ENCODE measurements at regions not wholly inside any gene's neighbourhood (a gene's known extent, or its start where the extent isn't known, plus 50 kb on each side); places are given as distances from the start of the nearest gene placed in this dataset.

GRCh38 chr9:28050941-28051340, 477.7 kb upstream of the C9orf72 start:
- H3K4me3 Mint-ChIP-seq, result no peak overlapping the region
- no peak for DNase-seq
- no peak overlapping the region for H3K27ac Mint-ChIP-seq
- H3K36me3 Mint-ChIP-seq (ENCODE audit: low read depth), result no peaks in the 10 kb centered on the region
- no peaks in the 10 kb centered on the region for H3K9me3 Mint-ChIP-seq
- H3K27me3 Mint-ChIP-seq, result no peaks in the 10 kb centered on the region
- H3K4me1 Mint-ChIP-seq (ENCODE audit: low read depth), result no peaks in the 10 kb centered on the region

- Mint-ChIP-seq H3K36me3 (ENCODE audit: low read depth) (no peaks in the 10 kb centered on the region), H3K9me3 (no peaks in the 10 kb centered on the region), H3K27ac (no peak overlapping the region), H3K27me3 (no peaks in the 10 kb centered on the region), H3K4me3 (no peak overlapping the region), H3K4me1 (ENCODE audit: low read depth) (no peaks in the 10 kb centered on the region)
- DNase-seq, result no peak
Measured at GRCh38 chr9:28051559-28052503, 478.6 kb upstream of the C9orf72 start.

GRCh38 chr9:28053096-28053777, 480.0 kb upstream of the C9orf72 start:
- Mint-ChIP-seq H3K27ac (no peak overlapping the region), H3K4me1 (ENCODE audit: low read depth) (no peaks in the 10 kb centered on the region), H3K36me3 (ENCODE audit: low read depth) (no peaks in the 10 kb centered on the region), H3K27me3 (no peaks in the 10 kb centered on the region), H3K4me3 (no peak overlapping the region), H3K9me3 (peaks cover 5% of the 10 kb centered on the region)
- no peak for DNase-seq

- Mint-ChIP-seq H3K9me3 (peaks cover 7% of the 10 kb centered on the region), H3K4me1 (ENCODE audit: low read depth) (no peaks in the 10 kb centered on the region), H3K4me3 (no peak overlapping the region), H3K36me3 (ENCODE audit: low read depth) (no peaks in the 10 kb centered on the region), H3K27me3 (no peaks in the 10 kb centered on the region), H3K27ac (no peak overlapping the region)
- DNase-seq, result no peak
Measured at GRCh38 chr9:28056006-28056405, 482.7 kb upstream of the C9orf72 start.

- Mint-ChIP-seq H3K36me3 (ENCODE audit: low read depth) (no peaks in the 10 kb centered on the region), H3K9me3 (peaks cover 7% of the 10 kb centered on the region), H3K27me3 (no peaks in the 10 kb centered on the region), H3K27ac (no peak overlapping the region), H3K4me1 (ENCODE audit: low read depth) (no peaks in the 10 kb centered on the region), H3K4me3 (no peak overlapping the region)
- DNase-seq, result no peak
Measured at GRCh38 chr9:28056466-28056865, 483.2 kb upstream of the C9orf72 start.

GRCh38 chr9:28059192-28059591, 485.9 kb upstream of the C9orf72 start:
- Mint-ChIP-seq H3K4me1 (ENCODE audit: low read depth) (no peaks in the 10 kb centered on the region), H3K9me3 (peaks cover 7% of the 10 kb centered on the region), H3K27me3 (no peaks in the 10 kb centered on the region), H3K27ac (no peak overlapping the region), H3K4me3 (no peak overlapping the region), H3K36me3 (ENCODE audit: low read depth) (no peaks in the 10 kb centered on the region)
- DNase-seq, result no peak

GRCh38 chr9:28064241-28064815, 491.0 kb upstream of the C9orf72 start:
- H3K4me3 Mint-ChIP-seq, result no peak overlapping the region
- no peaks in the 10 kb centered on the region for H3K27me3 Mint-ChIP-seq
- H3K36me3 Mint-ChIP-seq (ENCODE audit: low read depth), result no peaks in the 10 kb centered on the region
- peaks cover under 1% of the 10 kb centered on the region for H3K9me3 Mint-ChIP-seq
- no peak overlapping the region for H3K27ac Mint-ChIP-seq
- H3K4me1 Mint-ChIP-seq (ENCODE audit: low read depth), result no peaks in the 10 kb centered on the region
- DNase-seq, result no peak

GRCh38 chr9:28073270-28073669, 500.0 kb upstream of the C9orf72 start:
- Mint-ChIP-seq H3K9me3 (no peaks in the 10 kb centered on the region), H3K27ac (no peak overlapping the region), H3K4me3 (no peak overlapping the region), H3K4me1 (ENCODE audit: low read depth) (no peaks in the 10 kb centered on the region), H3K27me3 (no peaks in the 10 kb centered on the region), H3K36me3 (ENCODE audit: low read depth) (no peaks in the 10 kb centered on the region)
- no peak for DNase-seq

GRCh38 chr9:28079677-28080076, 506.4 kb upstream of the C9orf72 start:
- DNase-seq, result no peak
- H3K4me3 Mint-ChIP-seq, result no peak overlapping the region
- no peaks in the 10 kb centered on the region for H3K36me3 Mint-ChIP-seq (ENCODE audit: low read depth)
- H3K27ac Mint-ChIP-seq, result no peak overlapping the region
- no peaks in the 10 kb centered on the region for H3K9me3 Mint-ChIP-seq
- no peaks in the 10 kb centered on the region for H3K4me1 Mint-ChIP-seq (ENCODE audit: low read depth)
- no peaks in the 10 kb centered on the region for H3K27me3 Mint-ChIP-seq

GRCh38 chr9:28082671-28083070, 509.4 kb upstream of the C9orf72 start:
- Mint-ChIP-seq H3K27me3 (no peaks in the 10 kb centered on the region), H3K9me3 (peaks cover 3% of the 10 kb centered on the region), H3K27ac (no peak overlapping the region), H3K4me3 (no peak overlapping the region), H3K36me3 (ENCODE audit: low read depth) (no peaks in the 10 kb centered on the region), H3K4me1 (ENCODE audit: low read depth) (no peaks in the 10 kb centered on the region)
- DNase-seq, result no peak

- H3K27ac Mint-ChIP-seq, result no peak overlapping the region
- no peak overlapping the region for H3K4me3 Mint-ChIP-seq
- H3K9me3 Mint-ChIP-seq, result peaks cover 3% of the 10 kb centered on the region
- no peak for DNase-seq
- no peaks in the 10 kb centered on the region for H3K27me3 Mint-ChIP-seq
- no peaks in the 10 kb centered on the region for H3K4me1 Mint-ChIP-seq (ENCODE audit: low read depth)
- H3K36me3 Mint-ChIP-seq (ENCODE audit: low read depth), result no peaks in the 10 kb centered on the region
Measured at GRCh38 chr9:28086881-28087280, 513.6 kb upstream of the C9orf72 start.

GRCh38 chr9:28092981-28093936, 520.0 kb upstream of the C9orf72 start:
- Mint-ChIP-seq H3K4me3 (no peak overlapping the region), H3K27ac (no peak overlapping the region), H3K9me3 (peaks cover 8% of the 10 kb centered on the region), H3K4me1 (ENCODE audit: low read depth) (no peaks in the 10 kb centered on the region), H3K36me3 (ENCODE audit: low read depth) (no peaks in the 10 kb centered on the region), H3K27me3 (no peaks in the 10 kb centered on the region)
- no peak for DNase-seq

- Mint-ChIP-seq H3K36me3 (ENCODE audit: low read depth) (no peaks in the 10 kb centered on the region), H3K9me3 (peaks cover 2% of the 10 kb centered on the region), H3K27ac (no peak overlapping the region), H3K4me1 (ENCODE audit: low read depth) (no peaks in the 10 kb centered on the region), H3K27me3 (no peaks in the 10 kb centered on the region), H3K4me3 (no peak overlapping the region)
- no peak for DNase-seq
Measured at GRCh38 chr9:28101509-28101908, 528.2 kb upstream of the C9orf72 start.

GRCh38 chr9:28105001-28105400, 531.7 kb upstream of the C9orf72 start:
- Mint-ChIP-seq H3K27ac (no peak overlapping the region), H3K36me3 (ENCODE audit: low read depth) (no peaks in the 10 kb centered on the region), H3K4me3 (no peak overlapping the region), H3K27me3 (no peaks in the 10 kb centered on the region), H3K9me3 (peaks cover 2% of the 10 kb centered on the region), H3K4me1 (ENCODE audit: low read depth) (no peaks in the 10 kb centered on the region)
- DNase-seq, result no peak

Data from activated T-cell treated with anti-CD3 and anti-CD28 coated beads, Interleukin-2, amount 50 U/mL, for 24 hours (primary cell).